SK-N-DZ (cell line): ENCODE measurements at regions not wholly inside any gene's neighbourhood (a gene's known extent, or its start where the extent isn't known, plus 50 kb on each side); places are given as distances from the start of the nearest gene placed in this dataset.
"Not testable (repeated sequence)": the region's sequence is repeated elsewhere in the genome, so short reads cannot be mapped to it uniquely, and the experiment has no call there.

ENCODE experiments used
- DNase-seq: peaks from one replicate; pipeline ENCODE4 v3.0.0-alpha.2; 2015; ENCODE audit warnings: low spot score

DNA sequence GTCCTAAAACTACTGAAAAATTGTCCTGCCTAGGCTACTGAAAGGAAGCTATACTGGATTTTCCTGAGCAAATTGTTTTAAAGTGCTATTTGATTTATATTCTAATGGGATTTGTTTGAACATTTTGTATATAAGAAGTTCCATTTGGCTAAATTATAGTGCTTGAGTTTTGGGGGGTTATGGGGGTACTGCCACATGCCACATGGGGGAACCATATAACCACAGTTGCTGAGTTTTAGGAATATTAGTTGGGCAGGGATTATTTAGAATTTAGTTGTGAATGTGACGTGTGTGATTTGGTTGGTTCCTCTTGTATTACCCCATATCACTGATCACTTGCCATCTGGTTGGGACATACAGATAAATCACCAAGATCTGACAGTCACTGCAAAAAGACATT lies 224.5 kb upstream of the TAPT1 start:
- DNase-seq, result no peak

- DNase-seq, result no peak
Observed at GRCh38 chr4:16450031-16450430, 223.8 kb upstream of the TAPT1 start.

DNA sequence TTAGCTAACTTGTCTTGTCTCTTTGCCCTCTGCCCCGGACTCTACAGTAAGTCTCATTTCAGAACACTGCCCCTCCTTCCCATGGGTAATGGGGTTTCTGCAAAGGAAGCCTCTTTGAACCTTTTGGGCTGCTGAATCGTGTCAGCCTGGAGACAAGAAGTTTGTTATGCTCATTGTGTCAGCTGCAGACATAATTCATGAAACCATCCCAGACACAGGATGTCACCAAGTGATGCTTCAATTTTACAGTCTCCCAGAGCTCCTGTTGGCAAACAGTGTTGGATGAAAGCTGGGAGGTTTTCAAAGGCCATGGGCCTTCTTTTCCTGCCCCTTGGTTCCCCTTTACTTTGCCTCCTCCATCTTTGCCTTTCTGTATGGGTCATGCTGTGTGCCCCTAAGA lies 223.1 kb upstream of the TAPT1 start:
- DNase-seq, result no peak

DNA sequence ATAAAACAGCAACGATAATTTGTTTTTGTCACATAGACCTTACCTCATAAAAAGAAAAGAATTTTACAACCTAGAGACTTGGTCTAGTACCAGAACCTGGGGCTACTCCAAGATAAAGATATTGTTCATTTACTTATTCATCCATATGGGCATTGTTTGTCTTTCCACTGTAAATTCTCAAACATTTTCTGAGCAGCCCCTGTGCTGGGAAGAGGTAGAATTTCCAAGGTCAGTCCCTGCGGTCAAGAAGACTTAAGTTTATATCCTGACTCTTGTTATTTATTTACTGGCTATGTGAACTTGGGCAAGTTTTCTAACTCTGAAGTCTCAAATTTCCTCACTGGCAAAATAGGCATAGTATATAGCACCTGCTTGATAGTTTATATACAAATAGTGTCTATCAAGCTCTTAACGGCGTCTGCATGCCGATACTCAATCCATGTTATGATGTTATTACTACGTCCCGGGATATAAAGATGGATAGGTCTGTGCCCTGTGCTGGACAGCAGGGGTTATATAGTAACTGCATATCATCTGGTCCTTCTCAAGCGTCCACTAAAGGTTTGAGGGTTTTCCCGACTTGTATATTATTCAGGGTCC lies 222.1 kb upstream of the TAPT1 start:
- DNase-seq, result no peak

GRCh38 chr4:16443504-16444088 lies 217.3 kb upstream of the TAPT1 start:
- DNase-seq, result peak; percentile 16

GRCh38 chr4:16442296-16442695 lies 216.0 kb upstream of the TAPT1 start:
- DNase-seq, result no peak

DNA sequence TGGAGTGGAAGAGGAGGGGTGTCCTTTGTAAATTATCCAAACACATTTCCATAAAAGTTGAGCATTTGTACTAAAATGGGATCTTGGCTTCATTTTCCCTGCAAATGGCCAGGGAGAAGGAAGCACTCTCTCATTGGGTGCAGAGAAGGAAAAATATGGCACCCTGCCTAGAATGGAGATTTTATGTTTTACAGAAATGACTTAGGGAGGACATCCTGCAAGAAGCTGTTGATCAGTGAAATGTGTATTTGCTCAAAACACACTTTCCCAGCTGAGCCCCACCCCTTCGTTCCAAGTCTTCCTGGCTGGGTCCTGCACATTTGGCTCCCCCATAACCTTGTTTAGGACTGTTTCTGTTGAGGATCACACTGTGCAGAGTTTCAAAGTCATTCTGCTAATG lies 213.5 kb upstream of the TAPT1 start:
- no peak for DNase-seq

DNA sequence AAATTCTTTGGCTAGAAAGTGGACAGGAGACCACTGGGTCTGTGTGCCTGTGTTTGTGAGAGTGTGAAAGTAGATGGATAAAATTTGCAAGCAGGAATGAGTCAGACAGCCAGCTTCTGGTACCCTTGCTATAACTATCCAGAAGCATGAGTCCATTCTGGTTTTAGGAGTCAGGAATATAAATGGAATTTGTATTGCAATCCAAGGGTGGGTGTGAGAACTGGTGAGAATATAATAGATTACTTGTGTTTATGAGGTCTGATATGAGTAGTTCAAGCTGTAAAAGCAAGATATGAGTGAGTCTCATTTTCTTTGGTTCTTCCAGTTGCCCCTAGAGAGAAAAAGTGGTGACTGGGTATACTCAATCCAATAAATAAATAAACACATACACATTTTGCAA lies 212.7 kb upstream of the TAPT1 start:
- no peak for DNase-seq

GRCh38 chr4:16437836-16438235 lies 211.6 kb upstream of the TAPT1 start:
- DNase-seq, result no peak

DNA sequence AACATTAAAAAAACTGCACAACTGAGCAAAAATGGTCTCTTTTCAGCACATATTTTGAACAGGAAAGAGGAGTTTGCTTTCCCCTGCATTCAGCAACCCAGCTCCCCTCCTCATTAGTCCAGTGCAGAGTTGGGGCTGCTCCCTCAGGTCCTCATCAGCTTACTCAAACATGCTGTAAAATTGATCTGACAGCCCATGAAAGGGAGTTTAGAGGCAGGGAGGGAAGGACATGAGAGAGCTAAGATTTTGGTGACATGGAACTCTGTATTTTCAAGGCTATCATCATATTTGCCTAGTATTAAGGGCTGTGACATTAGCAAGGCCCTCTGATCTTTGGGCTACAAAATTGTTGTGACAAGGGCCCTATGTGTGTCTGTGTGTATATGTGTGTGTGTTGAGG lies 205.6 kb upstream of the TAPT1 start:
- DNase-seq, result no peak

DNA sequence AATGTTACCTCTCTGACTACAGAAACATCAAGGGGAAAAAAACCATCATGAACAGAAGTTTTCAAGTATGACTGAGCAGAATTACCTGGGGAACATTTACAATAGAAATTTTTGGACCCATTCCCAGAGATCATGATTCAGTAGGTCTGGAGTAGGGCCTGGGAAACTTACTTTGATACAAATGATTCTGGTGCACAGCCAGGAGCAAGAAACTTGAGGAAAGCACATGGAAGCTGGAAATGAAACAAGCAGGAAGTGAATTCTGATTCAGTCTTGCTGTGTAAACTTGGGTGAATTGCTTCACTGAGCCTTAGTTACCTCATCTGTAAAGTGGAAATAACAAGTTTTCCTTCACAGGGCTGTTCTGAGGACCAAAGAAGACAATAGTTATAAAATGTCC lies 192.5 kb upstream of the TAPT1 start:
- DNase-seq, result no peak

GRCh38 chr4:16417198-16417597 lies 190.9 kb upstream of the TAPT1 start:
- DNase-seq, result no peak

DNA sequence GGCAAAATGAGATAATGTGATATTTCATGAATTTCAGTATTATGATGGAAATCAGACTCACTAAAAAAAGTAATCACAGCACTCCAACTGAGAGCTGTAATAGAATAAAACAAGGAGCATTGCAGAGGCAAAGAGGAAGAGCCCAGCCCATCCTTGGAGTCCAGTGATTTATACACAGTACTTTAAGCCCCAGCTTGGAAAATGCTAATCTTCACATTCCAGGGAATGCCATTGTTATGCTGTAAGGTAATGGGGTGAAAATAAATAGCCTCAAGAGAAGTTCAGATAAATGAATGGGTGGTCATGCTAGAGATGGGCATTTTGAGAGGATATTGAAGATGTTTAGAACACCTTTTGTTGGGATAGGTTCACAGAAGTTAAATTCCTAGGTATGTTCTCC lies 190.3 kb upstream of the TAPT1 start:
- DNase-seq, result no peak

DNA sequence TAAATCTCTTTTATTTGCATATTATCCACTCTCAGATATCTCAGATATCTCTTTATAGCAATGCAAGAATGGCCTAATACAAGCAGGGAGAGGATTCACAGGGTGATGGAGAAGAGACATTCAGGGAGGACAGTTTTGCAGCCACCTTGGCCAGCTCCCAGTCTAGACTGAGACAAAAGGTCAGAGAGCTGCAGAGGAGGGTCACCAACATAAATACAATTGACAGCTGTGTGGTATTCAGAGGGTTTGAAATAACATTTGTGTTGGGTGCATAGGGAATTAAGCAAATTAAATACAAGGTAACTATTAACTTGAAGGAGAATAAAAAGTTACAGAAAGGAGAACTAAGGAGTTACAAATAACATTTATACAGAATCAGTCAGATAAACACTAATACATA lies 189.5 kb upstream of the TAPT1 start:
- no peak for DNase-seq

DNA sequence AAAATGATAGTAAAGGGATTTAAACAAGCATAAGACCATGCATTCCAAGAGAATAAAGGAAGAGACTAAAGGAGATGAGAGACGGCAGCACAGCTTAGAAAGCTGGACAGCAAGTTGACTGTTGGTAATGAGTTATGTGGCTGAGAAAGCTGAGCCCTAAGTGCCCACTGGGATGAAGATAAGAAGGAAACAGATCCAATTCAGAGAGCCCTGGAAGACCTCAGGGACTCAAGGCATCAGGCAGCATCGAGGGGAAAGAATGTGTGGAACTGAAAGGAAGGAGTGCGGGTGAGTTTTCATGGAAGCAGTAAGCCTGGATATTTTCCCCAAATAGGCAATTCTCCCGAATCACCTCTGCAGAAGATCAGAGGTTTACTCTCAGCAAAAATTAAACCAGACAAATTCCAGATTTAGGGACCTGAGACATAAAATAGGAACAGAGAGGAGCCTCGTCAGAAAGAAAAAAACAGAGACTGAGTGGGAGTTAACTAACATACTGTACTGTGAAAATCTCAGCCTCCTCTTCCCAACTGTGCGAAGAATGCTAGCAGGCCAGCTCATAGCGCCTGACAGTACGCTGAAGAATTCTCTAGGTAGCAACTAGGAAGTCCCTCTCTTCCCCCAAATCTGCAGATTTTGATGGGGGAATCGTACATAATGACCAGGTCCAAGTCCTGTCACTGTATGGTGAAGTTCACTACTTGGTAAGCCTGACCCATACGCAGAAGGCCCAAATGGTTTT lies 187.7 kb upstream of the TAPT1 start:
- DNase-seq, result no peak

DNA sequence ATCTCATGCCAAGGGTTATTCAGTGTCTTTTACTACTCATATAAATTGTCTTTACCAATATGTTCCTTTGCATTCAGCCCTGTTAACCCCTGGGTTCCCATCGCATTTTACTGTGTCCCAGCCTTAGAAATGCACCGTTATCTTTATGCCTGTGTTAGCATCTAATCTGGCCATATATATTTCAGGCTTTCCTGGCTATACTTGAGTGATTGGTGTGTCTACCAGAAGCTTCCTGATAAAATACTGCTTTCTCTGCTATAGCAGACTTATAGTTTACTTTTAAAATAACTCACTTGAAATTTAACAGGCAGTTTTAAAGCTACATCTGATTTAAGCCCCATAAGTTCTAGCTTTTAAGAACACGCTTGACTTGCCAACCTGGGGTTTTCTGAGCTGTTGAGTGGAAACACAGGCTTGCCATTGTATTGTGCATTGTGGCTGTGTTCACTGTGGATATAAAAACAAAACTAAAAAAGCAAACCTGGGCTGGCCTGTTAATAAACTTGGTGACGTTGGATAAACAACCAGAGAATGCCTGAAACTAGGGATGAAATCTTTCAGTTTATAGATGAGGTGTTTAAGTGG lies 185.3 kb upstream of the TAPT1 start:
- DNase-seq, result no peak

GRCh38 chr4:16393216-16393615 lies 166.9 kb upstream of the TAPT1 start:
- not testable (repeated sequence) for DNase-seq

DNA sequence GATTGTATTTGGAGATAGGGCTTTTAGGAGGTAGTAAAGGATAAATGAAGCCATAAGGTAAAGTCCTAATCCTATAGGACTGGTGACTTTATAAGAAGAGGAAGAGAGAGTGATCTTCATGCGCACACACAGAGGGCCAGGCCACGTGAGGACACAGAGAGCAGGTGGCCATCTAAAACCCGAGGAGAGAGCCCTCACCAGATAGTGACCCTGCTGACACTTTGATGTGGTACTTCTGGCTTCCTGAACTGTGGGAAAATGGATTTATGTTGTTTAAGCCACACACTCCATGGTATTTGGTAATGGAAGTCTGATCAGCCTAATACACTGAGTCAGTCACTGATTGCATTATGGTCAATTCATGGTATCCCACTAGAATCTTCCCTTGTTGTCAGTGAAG lies 164.9 kb upstream of the TAPT1 start:
- no peak for DNase-seq

GRCh38 chr4:16387448-16387847 lies 161.2 kb upstream of the TAPT1 start:
- no peak for DNase-seq

GRCh38 chr4:16386711-16387320 lies 160.5 kb upstream of the TAPT1 start:
- no peak for DNase-seq

- no peak for DNase-seq
Observed at GRCh38 chr4:16384576-16384975, 158.3 kb upstream of the TAPT1 start.

DNA sequence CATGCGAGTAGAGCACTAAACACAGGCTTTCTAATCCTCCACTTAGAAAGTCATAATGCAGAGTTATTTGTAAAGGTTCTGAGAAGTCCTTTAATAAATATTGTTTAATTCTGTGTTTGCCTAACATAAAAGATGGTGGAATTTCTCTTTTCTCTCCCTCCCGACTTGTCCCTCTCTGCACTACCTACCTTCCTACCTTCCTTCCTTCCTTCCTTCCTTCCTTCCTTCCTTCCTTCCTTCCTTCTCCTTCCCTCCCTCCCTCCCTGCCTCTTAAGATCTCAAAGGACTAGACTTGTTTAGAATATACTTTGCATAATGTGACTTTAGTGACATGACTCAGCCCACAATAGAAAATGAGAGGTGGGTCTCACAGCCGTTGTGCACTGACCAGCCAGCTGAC lies 156.3 kb upstream of the TAPT1 start:
- DNase-seq, result no peak

DNA sequence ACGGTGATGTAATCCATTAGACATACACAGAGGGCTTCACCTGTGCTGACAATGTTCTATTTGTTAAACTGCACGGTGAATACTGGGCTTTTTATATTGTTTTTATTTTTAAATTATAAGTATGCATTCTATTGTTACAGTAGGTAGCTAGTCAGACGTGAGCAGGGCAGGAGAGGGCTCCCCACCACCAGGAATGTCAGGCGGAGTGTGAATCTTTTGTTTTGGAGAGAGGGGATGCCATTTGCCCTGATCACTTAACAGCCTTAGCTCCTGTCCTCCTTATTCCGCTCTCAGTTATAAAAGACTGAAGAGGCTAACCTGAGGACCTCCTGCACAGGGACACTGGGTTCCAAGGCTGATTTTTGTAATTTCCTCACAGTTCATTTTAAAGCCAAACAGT lies 151.6 kb upstream of the TAPT1 start:
- DNase-seq, result no peak
